HG03439 (cell line): ENCODE measurements at regions not wholly inside any gene's neighbourhood (a gene's known extent, or its start where the extent isn't known, plus 50 kb on each side); places are given as distances from the start of the nearest gene placed in this dataset.

Source experiments
- ATAC-seq: cut with Tn5 transposase; IDR thresholded peaks from one replicate; pipeline ENCODE4 v1.9.1; 2021; ENCODE audit warnings: mild to moderate bottlenecking, moderate library complexity; ENCODE audit not compliant: unreplicated experiment

DNA sequence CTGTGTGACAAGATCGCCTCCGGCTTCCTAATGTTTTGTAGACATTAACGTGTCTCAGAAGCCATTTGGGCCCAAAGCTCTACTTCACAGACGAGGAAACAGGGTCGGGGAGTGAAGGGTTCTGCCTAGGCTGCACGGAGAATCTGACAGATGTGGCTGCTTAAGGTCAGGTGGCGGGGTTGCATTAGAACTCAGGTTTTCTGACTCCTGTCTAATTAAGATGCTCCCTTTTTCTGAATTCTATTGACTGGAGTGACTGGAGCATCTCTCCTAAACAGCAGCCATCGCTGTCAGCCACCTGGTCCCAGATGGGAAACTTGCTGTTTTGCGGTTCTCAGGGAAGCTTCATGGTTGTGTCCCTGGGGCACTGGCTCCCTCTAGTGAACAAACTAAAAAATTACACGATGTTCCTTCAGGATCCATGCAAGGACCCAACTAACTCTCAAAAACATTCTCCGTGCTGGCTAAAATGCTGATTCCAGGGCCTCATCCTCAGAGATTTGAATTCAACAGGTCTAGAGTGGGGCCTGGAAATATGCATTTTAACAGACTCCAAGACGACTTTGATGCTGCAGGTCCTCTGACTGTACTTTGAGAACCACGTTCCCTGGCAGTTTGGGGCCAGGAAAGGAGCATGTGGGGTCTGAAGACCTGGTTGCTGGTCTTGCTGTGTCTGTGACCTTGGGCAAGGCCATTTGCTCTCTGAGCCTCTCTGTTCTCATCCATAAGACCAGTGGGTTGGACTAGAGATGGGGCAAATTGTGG, 117.4 kb downstream of the IRF8 start:
- no peak for ATAC-seq

GRCh38 chr16:86018071-86018470, 119.1 kb downstream of the IRF8 start:
- no peak for ATAC-seq

DNA sequence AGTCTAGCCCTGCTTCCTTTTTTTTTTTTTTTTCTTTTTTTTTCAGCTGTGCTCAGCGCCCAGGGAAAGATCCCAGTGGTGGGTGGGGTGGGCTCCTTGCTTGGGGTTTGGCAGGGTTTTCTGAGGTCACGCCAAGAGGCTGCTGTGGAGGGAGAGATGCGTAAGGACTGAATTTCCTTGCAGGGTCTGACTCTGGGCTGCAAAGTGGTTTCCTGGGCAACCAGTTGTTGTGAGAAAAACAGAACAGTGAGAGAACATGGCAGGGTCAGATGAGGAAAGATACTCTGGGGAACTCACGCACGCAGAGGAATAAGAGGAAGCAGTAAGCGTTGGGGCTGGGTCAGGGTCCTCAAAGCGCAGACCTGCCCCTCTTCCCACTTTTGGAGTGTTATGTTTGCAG, 119.5 kb downstream of the IRF8 start:
- no peak for ATAC-seq

DNA sequence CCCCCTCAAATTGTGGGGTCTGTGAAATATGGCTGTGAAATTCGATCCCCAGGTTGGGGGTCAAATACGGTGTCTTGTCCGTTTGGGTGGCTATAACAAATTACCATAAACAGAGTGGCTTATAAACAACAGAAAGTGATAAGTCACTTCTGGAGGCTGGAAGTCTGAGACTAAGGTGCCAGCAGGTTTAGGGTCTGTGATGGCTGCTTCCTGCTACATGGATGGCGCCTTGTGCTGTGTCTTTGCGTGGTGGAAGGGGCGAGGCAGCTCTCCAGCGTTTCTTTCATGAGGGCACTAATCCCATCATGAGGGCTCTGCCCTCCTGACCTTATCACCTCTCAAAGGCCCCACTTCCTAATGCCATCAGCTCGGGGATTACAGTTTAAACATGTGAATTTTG, 120.0 kb downstream of the IRF8 start:
- no peak for ATAC-seq

- ATAC-seq, result no peak
Observed at GRCh38 chr16:86019446-86020047, 120.6 kb downstream of the IRF8 start.

- ATAC-seq, result no peak
Observed at GRCh38 chr16:86020971-86021370, 122.0 kb downstream of the IRF8 start.

DNA sequence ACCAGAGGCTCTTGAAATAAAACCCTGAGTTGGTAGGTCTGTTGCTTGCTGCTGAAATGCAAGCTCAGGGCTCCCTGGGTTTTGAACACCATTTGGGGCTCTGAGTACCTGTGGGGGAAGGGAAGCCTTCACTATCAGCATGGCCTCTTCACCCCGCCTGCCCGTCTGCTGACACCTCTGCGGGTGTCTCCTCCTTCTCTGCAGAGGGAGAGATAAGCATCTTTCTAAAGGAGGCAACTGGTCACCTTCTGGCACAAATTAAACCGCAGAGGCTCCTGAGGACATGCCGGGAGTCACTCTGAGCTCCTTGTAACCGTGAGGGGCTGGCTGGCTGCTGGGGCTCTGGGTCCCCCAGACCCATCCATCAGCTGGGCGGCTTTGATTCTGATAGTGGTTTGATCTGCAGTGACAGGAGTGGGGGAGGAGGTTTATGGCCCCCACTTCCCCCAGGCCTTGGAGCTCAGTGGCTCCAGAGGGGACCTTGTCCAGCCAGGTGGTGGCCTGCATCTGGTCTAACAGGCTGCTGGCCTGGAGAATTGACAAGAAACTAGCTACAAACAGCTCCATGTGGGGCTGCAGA, 123.5 kb downstream of the IRF8 start:
- ATAC-seq, result no peak

GRCh38 chr16:86024210-86024609, 125.2 kb downstream of the IRF8 start:
- no peak for ATAC-seq

- ATAC-seq, result no peak
Observed at GRCh38 chr16:86025706-86026105, 126.7 kb downstream of the IRF8 start.

DNA sequence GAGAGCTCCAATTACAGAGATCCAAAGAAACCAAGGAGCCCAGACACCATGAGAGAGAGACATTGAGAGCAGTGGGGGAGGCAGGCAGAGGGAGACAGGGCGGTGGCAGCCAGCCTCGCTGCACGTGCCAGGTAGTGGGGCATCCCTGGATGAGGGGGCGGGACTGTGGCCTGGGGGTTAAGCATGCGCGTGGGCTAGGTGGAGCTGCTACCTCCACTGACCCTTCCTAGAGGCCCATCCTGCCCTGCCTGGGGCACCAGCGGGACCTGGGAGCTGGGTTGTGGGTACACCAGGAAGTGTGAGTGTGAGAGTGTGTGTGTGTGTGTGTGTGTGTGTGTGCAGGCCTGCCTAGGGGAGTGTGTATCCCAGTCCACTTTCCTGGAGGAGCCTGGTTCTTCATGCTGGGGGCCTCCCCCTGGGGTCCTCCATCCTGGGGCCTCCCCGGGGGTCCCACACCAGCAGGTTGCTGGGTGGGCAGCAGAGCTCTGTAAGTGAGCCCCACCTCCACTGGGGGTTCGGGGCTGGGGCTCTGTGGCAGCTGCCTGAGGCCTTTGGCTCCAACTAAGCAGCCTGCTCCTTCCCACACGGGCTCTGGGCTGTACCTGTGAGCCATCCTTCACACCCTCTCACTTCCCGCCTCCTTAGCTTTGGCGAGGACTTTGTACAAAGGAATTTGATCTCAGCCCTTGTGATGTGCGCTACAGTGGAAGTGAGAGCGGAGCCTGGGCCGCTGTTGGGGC, 127.4 kb downstream of the IRF8 start:
- ATAC-seq, result no peak

- no peak for ATAC-seq
Observed at GRCh38 chr16:86026916-86027315, 128.0 kb downstream of the IRF8 start.

- ATAC-seq, result no peak
Observed at GRCh38 chr16:86027373-86028126, 128.6 kb downstream of the IRF8 start.

DNA sequence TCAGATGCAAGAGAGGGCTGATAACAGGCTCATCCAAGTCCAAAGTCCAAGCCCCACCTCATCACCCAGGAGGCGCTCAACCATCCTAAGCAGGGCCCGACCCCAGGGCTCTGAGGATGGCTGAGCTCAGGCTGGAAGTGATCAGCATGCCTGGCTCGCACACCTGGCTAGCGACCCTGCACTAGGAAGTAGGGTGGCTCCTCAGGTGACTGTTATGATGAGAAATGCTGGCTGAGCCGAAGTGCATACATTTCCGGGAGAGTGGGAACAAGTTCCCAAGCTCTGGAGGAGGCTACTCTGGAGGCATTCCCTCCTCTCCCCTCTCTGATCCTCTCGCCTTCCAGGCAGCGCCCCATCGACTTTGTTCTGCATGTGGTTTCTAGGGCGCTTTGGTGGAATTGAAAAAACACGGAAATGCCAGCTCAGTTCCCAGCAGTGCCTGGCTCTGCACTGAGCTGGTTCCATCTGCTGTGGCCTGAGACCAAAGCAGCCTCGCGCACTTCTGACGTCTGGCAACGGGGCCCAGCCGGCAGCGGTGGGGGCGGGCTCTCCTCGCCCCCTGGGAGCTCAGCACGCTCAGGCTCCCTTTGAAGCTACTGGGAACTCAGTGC, 130.3 kb downstream of the IRF8 start:
- no peak for ATAC-seq

- no peak for ATAC-seq
Observed at GRCh38 chr16:86030116-86030515, 131.2 kb downstream of the IRF8 start.

GRCh38 chr16:86031141-86031678, 132.2 kb downstream of the IRF8 start:
- no peak for ATAC-seq

- no peak for ATAC-seq
Observed at GRCh38 chr16:86033016-86033474, 134.1 kb downstream of the IRF8 start.

- ATAC-seq, result no peak
Observed at GRCh38 chr16:86033971-86034370, 135.0 kb downstream of the IRF8 start.

GRCh38 chr16:86034421-86034919, 135.5 kb downstream of the IRF8 start:
- ATAC-seq, result no peak

- no peak for ATAC-seq
Observed at GRCh38 chr16:86035906-86036305, 136.9 kb downstream of the IRF8 start.
